Gastroesophageal sphincter (tissue), 4 donors: ENCODE measurements at regions not wholly inside any gene's neighbourhood (a gene's known extent, or its start where the extent isn't known, plus 50 kb on each side); places are given as distances from the start of the nearest gene placed in this dataset.

Experiments used
- ATAC-seq: fragments of 150-250 bp; one replicate; pipeline ENCODE4 v1.9.1; 2016; ENCODE audit warnings: mild to moderate bottlenecking, moderate library complexity
- H3K27ac ChIP-seq, 4 donors: fragments of 200-600 bp; sonication (generic) in 3 of 4; 1 replicate in 3 of 4; 2 replicates in 1 of 4; pipeline ENCODE4 v1.5.1; 2016 to 2019
- H3K27me3 ChIP-seq: fragments of 200-600 bp; sonication (generic); one replicate; pipeline ENCODE4 v1.5.1; 2019
- H3K36me3 ChIP-seq, 2 donors: fragments of 200-600 bp; sonication (generic); one replicate each; pipeline ENCODE4 v1.5.1; 2019; ENCODE audit warnings: control low read depth in 1 of 2
- H3K4me1 ChIP-seq, 3 donors: fragments of 200-600 bp; sonication (generic); 1 replicate in 2 of 3; 2 replicates in 1 of 3; pipeline ENCODE4 v1.5.1; 2016 to 2019; ENCODE audit warnings: control low read depth in 2 of 3
- H3K4me3 ChIP-seq, 2 donors: fragments of 200-600 bp; sonication (generic); one replicate each; pipeline ENCODE4 v1.5.1; 2019; ENCODE audit warnings: mild to moderate bottlenecking in 1 of 2, moderate library complexity in 1 of 2
- H3K9me3 ChIP-seq, 3 donors: fragments of 200-600 bp; sonication (generic); one replicate each; pipeline ENCODE4 v1.5.1; 2017 to 2019; ENCODE audit warnings: control low read depth in 2 of 3
- EP300 ChIP-seq: sonication (generic); formaldehyde crosslinking; IDR thresholded peaks from one replicate; pipeline ENCODE4 v1.6.1; 2017; ENCODE audit warnings: antibody characterized with exemption, mild to moderate bottlenecking
- POLR2A ChIP-seq, 2 donors: fragments of 450-650 bp; IDR thresholded peaks; one replicate each; pipeline ENCODE4 v1.6.1; 2017; ENCODE audit warnings: antibody characterized with exemption in 2 of 2, mild to moderate bottlenecking in 2 of 2, moderate library complexity in 1 of 2
- POLR2AphosphoS5 ChIP-seq: sonication (generic); formaldehyde crosslinking; IDR thresholded peaks from one replicate; pipeline ENCODE4 v1.6.1; 2017; ENCODE audit warnings: antibody characterized with exemption
- WGBS, 2 donors: methylation state at CpG; one replicate each; pipeline ENCODE4 v1.1.5; 2018; ENCODE audit warnings: low coverage in 1 of 2; 5-methylcytosine and 5-hydroxymethylcytosine counted together
- TF ChIP-seq, protein P1 (sequence below), 4 experiments: fragments of 200-600 bp in 2 of 4; fragments of 450-650 bp in 2 of 4; sonication (generic) in 1 of 4; IDR thresholded peaks; one replicate each; pipeline ENCODE4 v1.5.1; 2017 to 2019; ENCODE audit warnings: antibody characterized with exemption in 4 of 4, mild to moderate bottlenecking in 2 of 4, moderate library complexity in 2 of 4

DNA sequence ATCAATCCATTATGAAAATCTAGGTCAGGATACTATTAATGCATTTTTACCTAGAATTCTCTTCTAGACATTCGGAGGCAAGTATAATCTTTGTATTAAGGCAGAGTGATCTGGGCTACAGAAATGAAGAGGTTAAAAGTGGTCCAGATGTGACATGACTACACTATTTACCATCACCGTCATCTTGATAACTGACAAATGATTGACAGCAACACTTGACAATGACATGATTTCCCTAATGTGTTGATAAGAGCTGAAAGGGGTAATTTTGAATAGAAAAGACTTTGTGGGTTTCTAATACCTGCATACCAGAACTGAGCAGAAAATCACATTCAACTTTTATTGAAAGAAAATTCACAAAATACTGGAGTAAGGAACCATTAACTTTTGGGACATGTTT is 718.9 kb upstream of the MAP3K7 start:
- Histone ChIP-seq H3K27me3 (no peaks in the 10 kb centered on the region), H3K27ac (no peak overlapping the region), H3K9me3 (no peaks in the 10 kb centered on the region), H3K36me3 (no peaks in the 10 kb centered on the region), H3K4me1 (no peaks in the 10 kb centered on the region), H3K4me3 (no peak overlapping the region)
- no peak for ATAC-seq
- 59 to 76% methylated on average over 2 of the region's 2 CpGs for WGBS, 2 donors
- TF ChIP-seq POLR2AphosphoS5 (no peak), POLR2A (IDR thresholded peaks at IDR 0.05) (no peak)
- TF ChIP-seq, protein P1, sequence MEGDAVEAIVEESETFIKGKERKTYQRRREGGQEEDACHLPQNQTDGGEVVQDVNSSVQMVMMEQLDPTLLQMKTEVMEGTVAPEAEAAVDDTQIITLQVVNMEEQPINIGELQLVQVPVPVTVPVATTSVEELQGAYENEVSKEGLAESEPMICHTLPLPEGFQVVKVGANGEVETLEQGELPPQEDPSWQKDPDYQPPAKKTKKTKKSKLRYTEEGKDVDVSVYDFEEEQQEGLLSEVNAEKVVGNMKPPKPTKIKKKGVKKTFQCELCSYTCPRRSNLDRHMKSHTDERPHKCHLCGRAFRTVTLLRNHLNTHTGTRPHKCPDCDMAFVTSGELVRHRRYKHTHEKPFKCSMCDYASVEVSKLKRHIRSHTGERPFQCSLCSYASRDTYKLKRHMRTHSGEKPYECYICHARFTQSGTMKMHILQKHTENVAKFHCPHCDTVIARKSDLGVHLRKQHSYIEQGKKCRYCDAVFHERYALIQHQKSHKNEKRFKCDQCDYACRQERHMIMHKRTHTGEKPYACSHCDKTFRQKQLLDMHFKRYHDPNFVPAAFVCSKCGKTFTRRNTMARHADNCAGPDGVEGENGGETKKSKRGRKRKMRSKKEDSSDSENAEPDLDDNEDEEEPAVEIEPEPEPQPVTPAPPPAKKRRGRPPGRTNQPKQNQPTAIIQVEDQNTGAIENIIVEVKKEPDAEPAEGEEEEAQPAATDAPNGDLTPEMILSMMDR (IDR thresholded peaks at IDR 0.05), result no peak

DNA sequence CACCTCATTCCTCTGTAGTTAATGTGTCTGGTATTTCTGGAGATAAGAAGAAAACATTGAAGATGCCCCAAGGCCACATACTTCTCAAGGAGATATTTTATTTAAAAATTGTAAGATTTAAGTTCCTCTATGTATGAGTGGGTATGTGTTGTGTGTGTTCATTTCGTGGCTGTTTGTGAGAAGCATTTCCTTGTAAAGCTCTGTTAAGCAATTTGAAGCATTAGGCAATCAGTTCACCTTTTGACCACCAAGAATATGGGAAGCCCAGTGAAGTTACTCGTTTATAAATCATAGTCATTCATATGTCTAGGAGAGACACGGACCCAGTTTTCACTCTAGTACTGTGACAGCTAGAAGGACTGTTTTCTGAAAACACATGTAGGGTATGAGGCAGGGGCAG is 717.6 kb upstream of the MAP3K7 start:
- no peak overlapping the region for H3K27ac ChIP-seq
- H3K4me3 ChIP-seq, result no peak overlapping the region
- WGBS, 2 donors, result 42 to 71% methylated on average over 2 to 3 of the region's 3 CpGs
- TF ChIP-seq POLR2A (IDR thresholded peaks at IDR 0.05), result no peak
- TF ChIP-seq, protein P1 (IDR thresholded peaks at IDR 0.05), result no peak
- no peaks in the 10 kb centered on the region for H3K27me3 ChIP-seq
- H3K36me3 ChIP-seq, result no peaks in the 10 kb centered on the region
- no peaks in the 10 kb centered on the region for H3K9me3 ChIP-seq
- no peak for ATAC-seq
- no peaks in the 10 kb centered on the region for H3K4me1 ChIP-seq

DNA sequence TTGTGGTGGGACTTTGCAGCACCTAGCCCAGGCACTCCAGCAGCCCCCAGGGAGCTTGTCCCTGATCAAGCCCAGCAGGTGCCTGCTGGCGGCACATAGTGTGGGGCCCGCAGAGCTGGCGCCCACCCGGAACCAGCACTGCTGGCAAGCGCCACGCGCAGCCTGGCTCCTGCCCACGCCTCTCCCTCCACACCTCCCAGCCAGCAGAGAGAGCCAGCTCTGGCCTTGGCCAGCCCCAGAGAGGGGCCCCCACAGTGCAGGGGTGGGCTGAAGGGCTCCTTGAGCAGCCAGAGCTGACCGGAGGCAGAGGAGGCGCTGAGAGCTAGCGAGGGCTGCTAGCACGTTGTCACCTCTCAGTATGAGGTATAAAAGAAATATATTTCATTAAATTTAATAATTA is 716.5 kb upstream of the MAP3K7 start:
- H3K9me3 ChIP-seq, result no peaks in the 10 kb centered on the region
- no peaks in the 10 kb centered on the region for H3K27me3 ChIP-seq
- H3K27ac ChIP-seq, result no peak overlapping the region
- TF ChIP-seq EP300 (no peak), POLR2A (IDR thresholded peaks at IDR 0.05) (no peak), POLR2AphosphoS5 (no peak)
- TF ChIP-seq, protein P1 (IDR thresholded peaks at IDR 0.05), result no peak
- no peak for ATAC-seq
- 96% methylated on average over 3 of the region's 12 CpGs; no CpG with 5 or more reads in 1 of the 2 donors for WGBS, 2 donors
- no peaks in the 10 kb centered on the region for H3K4me1 ChIP-seq
- H3K36me3 ChIP-seq, result no peaks in the 10 kb centered on the region
- H3K4me3 ChIP-seq, result no peak overlapping the region

DNA sequence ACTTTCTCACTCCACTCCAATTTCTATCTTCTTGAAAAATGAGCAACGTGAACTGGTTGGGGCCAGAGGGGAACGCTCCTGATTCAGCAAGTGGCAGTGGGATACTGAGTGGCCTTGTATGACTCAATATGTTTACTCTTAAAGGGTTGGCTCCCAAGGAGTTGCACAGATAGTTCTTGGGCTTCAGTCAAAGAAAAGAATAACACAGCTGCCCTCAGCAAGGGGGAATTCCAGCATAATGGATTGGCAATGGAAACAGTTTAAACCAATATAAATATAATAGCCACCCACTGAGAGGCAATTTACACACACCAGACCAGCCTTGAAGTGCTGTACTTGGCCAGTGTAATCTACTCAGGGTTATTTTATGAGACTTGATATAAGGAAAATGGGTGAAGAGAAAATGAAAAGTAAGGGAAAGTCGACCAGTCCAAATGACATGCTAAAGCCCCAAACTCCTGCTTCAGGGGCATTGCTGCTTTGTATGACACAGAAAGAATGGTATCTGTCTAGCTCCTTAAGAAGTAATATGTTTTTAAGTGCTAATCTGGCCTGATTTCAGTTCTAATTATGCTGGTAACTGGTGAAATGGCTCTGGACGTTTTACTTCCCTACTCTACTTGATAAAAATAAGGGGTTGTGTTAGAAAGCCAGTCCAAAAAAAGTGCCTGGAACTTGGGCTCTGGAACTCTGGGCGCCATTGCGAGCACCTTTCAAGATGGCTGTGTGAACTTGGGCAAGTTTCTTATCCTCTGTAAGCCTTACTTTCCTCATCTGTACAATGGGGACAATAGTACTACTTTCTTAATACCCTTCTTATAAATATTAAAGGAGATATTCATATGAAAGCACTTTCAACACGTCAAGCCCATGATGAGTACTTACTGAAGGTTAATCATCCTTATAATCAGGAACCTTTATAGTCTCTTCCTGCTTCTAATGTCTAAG is 712.9 kb upstream of the MAP3K7 start:
- Histone ChIP-seq H3K4me3 (no peak overlapping the region), H3K36me3 (no peaks in the 10 kb centered on the region), H3K27me3 (no peaks in the 10 kb centered on the region), H3K27ac (no peak overlapping the region), H3K4me1 (no peaks in the 10 kb centered on the region), H3K9me3 (no peaks in the 10 kb centered on the region)
- ATAC-seq, result peak; percentile 82
- TF ChIP-seq EP300 (no peak), POLR2AphosphoS5 (peak; percentile 38)
- 41 to 55% methylated on average over 5 to 7 of the region's 7 CpGs for WGBS, 2 donors

DNA sequence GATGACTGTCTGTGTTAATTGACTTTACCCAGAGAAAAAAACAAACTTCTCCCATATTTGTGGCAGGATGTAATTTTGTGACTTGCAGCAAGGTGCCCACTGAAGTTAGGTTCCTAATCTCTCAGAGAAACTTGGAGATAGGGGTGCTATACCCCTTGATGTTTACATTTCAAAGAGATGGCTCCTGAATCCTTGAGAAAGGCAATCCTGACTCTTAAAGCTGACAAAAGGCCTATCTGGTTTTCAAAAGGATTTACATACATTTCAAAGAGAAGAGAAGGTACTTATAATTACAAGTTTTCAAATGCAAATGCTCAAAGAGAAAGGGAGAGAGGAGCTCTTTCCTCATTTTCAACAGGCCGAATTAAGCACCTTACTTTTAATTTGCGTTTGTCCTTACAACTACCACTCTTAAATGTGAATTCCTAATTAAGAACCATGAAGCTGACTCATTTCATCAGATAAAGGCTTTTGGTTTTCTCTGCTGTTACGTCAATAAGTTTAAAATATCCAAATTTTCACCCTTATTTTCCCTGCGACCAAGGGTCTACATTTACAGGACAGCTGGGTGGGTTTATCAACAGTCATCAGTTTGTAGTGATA is 711.8 kb upstream of the MAP3K7 start:
- no peaks in the 10 kb centered on the region for H3K36me3 ChIP-seq
- peak overlapping the region in 1 of 4 donors; percentile 20 for H3K27ac ChIP-seq
- H3K4me1 ChIP-seq, result no peaks in the 10 kb centered on the region
- H3K9me3 ChIP-seq, result no peaks in the 10 kb centered on the region
- H3K4me3 ChIP-seq, result no peak overlapping the region
- TF ChIP-seq POLR2AphosphoS5, result no peak
- TF ChIP-seq, protein P1 (IDR thresholded peaks at IDR 0.05), result no peak
- TF ChIP-seq POLR2A (IDR thresholded peaks at IDR 0.05), result no peak
- no peak for TF ChIP-seq EP300
- 75 to 80% methylated on average over 4 of the region's 4 CpGs for WGBS, 2 donors
- ATAC-seq, result no peak
- no peaks in the 10 kb centered on the region for H3K27me3 ChIP-seq
